Psoas muscle (tissue), 7 donors: ENCODE measurements at regions not wholly inside any gene's neighbourhood (a gene's known extent, or its start where the extent isn't known, plus 50 kb on each side); places are given as distances from the start of the nearest gene placed in this dataset.
"Not testable (repeated sequence)": the region's sequence is repeated elsewhere in the genome, so short reads cannot be mapped to it uniquely, and the experiment has no call there.

Experiments
- ATAC-seq, 4 donors: fragments of 200-7000 bp; cut with Tn5 transposase; one replicate each; pipeline ENCODE4 v1.9.1; 2020; ENCODE audit warnings: moderate library complexity in 3 of 4, mild to moderate bottlenecking in 2 of 4
- DNase-seq, 2 donors: peaks; one replicate each; pipeline ENCODE4 v3.0.0-alpha.2; 2020
- H3K27ac ChIP-seq: fragments of 200-600 bp; one replicate; pipeline ENCODE4 v1.8.0; 2022
- H3K27me3 ChIP-seq, 3 donors: fragments of 200-600 bp in 1 of 3; one replicate each; pipeline versions ENCODE4 v1.6.1 to v1.8.0; 2013 to 2022; ENCODE audit warnings: low read length in 2 of 3, mild to moderate bottlenecking in 2 of 3, moderate library complexity in 1 of 3; ENCODE audit not compliant: insufficient read depth in 3 of 3
- H3K36me3 ChIP-seq, 2 donors: fragments of 200-600 bp in 1 of 2; one replicate each; pipeline versions ENCODE4 v1.6.1 to v1.8.0; 2013 to 2022; ENCODE audit warnings: low read depth in 1 of 2, mild to moderate bottlenecking in 1 of 2, moderate library complexity in 1 of 2; ENCODE audit not compliant: insufficient read depth in 1 of 2
- H3K4me1 ChIP-seq: fragments of 200-600 bp; one replicate; pipeline ENCODE4 v1.8.0; 2022
- H3K4me3 ChIP-seq: fragments of 200-600 bp; one replicate; pipeline ENCODE4 v1.8.0; 2022; ENCODE audit warnings: mild to moderate bottlenecking
- H3K9me3 ChIP-seq: fragments of 200-600 bp; one replicate; pipeline ENCODE4 v1.8.0; 2022
- CTCF ChIP-seq: fragments of 200-600 bp; IDR thresholded peaks from one replicate; pipeline ENCODE4 v1.8.0; 2022; ENCODE audit warnings: antibody characterized with exemption
- WGBS, 3 donors: extraction: QIAGEN DNeasy Blood & Tissue Kit; methylation state at CpG; one replicate each; pipeline versions ENCODE4 v1.1.6 to v1.1.7; 2013; 5-methylcytosine and 5-hydroxymethylcytosine counted together
- intact Hi-C, 2 donors: fragments of 100-400 bp; cut with DNase I; formaldehyde crosslinking; loops; one replicate each; pipeline versions ENCODE4 v1.11.0 to v1.14.2; 2022
- donor health status: healthy with polysubstance abuse.
- donor health status: DM: no; HTN: no; CAD: no; lungs with moderate emphysema.
- donor health status: Bipolar disorder and iron deficiency.
- donor health status: healthy.
- donor health status: DM: yes; HTN: yes; CAD: no.
- donor health status: DM: no; HTN: no; CAD: no.
- donor health status: DM: yes; HTN: yes; CAD: no.

- no peaks in the 10 kb centered on the region for H3K36me3 ChIP-seq
- H3K4me1 ChIP-seq: no peaks in the 10 kb centered on the region
- intact Hi-C loops: no loop called here
- no peak overlapping the region for H3K4me3 ChIP-seq
- no peak for TF ChIP-seq CTCF
- WGBS, 3 donors: 72 to 74% (median 72%) methylated on average over 3 of the region's 3 CpGs
- ATAC-seq (no peak), DNase-seq (no peak)
- H3K27ac ChIP-seq: no peak overlapping the region
- H3K27me3 ChIP-seq: no peaks in the 10 kb centered on the region
- H3K9me3 ChIP-seq: no peaks in the 10 kb centered on the region
Observed at GRCh38 chr14:42508209-42508946, 901.7 kb downstream of the LRFN5 start.

GRCh38 chr14:42504433-42504832 lies 897.8 kb downstream of the LRFN5 start:
- 57 to 75% (median 69%) methylated on average over 1 of the region's 1 CpG for WGBS, 3 donors
- TF ChIP-seq CTCF: no peak
- DNase-seq (no peak), ATAC-seq (no peak)
- Histone ChIP-seq H3K27ac (no peak overlapping the region), H3K27me3 (no peaks in the 10 kb centered on the region), H3K4me1 (no peaks in the 10 kb centered on the region), H3K36me3 (no peaks in the 10 kb centered on the region), H3K9me3 (no peaks in the 10 kb centered on the region), H3K4me3 (no peak overlapping the region)
- intact Hi-C loops: no loop called here

GRCh38 chr14:42499137-42499536 lies 892.5 kb downstream of the LRFN5 start:
- DNase-seq (no peak), ATAC-seq (no peak)
- Histone ChIP-seq H3K4me1 (no peaks in the 10 kb centered on the region), H3K27me3 (no peaks in the 10 kb centered on the region), H3K4me3 (no peak overlapping the region), H3K36me3 (no peaks in the 10 kb centered on the region), H3K9me3 (no peaks in the 10 kb centered on the region), H3K27ac (no peak overlapping the region)
- TF ChIP-seq CTCF: no peak
- intact Hi-C loops: no loop called here

GRCh38 chr14:42490536-42490935 lies 883.9 kb downstream of the LRFN5 start:
- no peaks in the 10 kb centered on the region for H3K36me3 ChIP-seq
- H3K27me3 ChIP-seq: no peaks in the 10 kb centered on the region
- DNase-seq (no peak), ATAC-seq (no peak)
- 83 to 95% (median 87%) methylated on average over 1 of the region's 1 CpG for WGBS, 3 donors
- H3K4me1 ChIP-seq: no peaks in the 10 kb centered on the region
- no peak for TF ChIP-seq CTCF
- no peak overlapping the region for H3K27ac ChIP-seq
- no peaks in the 10 kb centered on the region for H3K9me3 ChIP-seq
- intact Hi-C loops: no loop called here
- H3K4me3 ChIP-seq: no peak overlapping the region

GRCh38 chr14:42488965-42489364 lies 882.3 kb downstream of the LRFN5 start:
- no peak for DNase-seq
- Histone ChIP-seq H3K36me3 (no peaks in the 10 kb centered on the region), H3K9me3 (no peaks in the 10 kb centered on the region), H3K4me1 (no peaks in the 10 kb centered on the region), H3K27ac (no peak overlapping the region), H3K4me3 (no peak overlapping the region), H3K27me3 (no peaks in the 10 kb centered on the region)
- no peak for TF ChIP-seq CTCF
- no peak for ATAC-seq
- intact Hi-C loops: no loop called here
- 50 to 54% (median 52%) methylated on average over 1 of the region's 1 CpG for WGBS, 3 donors

- H3K4me1 ChIP-seq, H3K27ac ChIP-seq, H3K9me3 ChIP-seq, H3K27me3 ChIP-seq, DNase-seq, ATAC-seq, H3K36me3 ChIP-seq, H3K4me3 ChIP-seq, intact Hi-C loops: not testable (repeated sequence)
- 97 to 99% (median 97%) methylated on average over 34 to 41 of the region's 41 CpGs for WGBS, 3 donors
Observed at GRCh38 chr14:42482345-42482971, 875.8 kb downstream of the LRFN5 start.

- H3K4me3 ChIP-seq, DNase-seq, H3K9me3 ChIP-seq, ATAC-seq, H3K36me3 ChIP-seq, H3K27me3 ChIP-seq, H3K4me1 ChIP-seq, H3K27ac ChIP-seq, intact Hi-C loops: not testable (repeated sequence)
- WGBS, 3 donors: 92 to 95% (median 94%) methylated on average over 8 of the region's 8 CpGs
Observed at GRCh38 chr14:42481714-42482113, 875.0 kb downstream of the LRFN5 start.
